ENCODE measurements at regions not wholly inside any gene's neighbourhood (a gene's known extent, or its start where the extent isn't known, plus 50 kb on each side); places are given as distances from the start of the nearest gene placed in this dataset.

DNA sequence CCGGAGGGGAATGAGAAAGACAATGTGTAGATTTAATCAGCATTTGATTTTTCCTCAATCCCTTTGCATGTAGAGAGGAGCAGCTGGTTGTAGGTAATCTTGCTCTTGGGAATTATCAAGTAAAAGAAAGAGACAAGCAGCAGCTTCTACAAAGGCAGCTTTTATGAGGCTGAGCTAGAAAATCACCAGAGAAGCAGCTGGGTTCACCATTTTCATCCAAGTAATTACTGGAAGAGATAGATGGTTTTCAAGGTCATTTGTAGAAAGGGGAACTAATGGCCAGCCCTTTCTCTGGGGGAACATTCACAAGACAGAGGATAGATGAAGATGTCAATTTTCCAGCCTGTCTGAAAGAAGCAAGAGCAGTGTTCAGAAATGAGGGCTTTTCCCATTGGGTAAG, 113.0 kb downstream of the RND3 start:
- no peak overlapping the region for H3K27ac ChIP-seq (ENCODE audit: insufficient read depth, low read length)
- no peak overlapping the region for H2AFZ ChIP-seq (ENCODE audit: low read length)
- H3K4me2 ChIP-seq (ENCODE audit: extremely low read depth, insufficient read depth, low read length): no peak overlapping the region
- H4K20me1 ChIP-seq (ENCODE audit: control insufficient read depth, extremely low read depth, insufficient read depth, low read length): no peaks in the 10 kb centered on the region
- H3K36me3 ChIP-seq (ENCODE audit: control insufficient read depth, insufficient read depth, low read length): no peaks in the 10 kb centered on the region
- no peaks in the 10 kb centered on the region for H3K27me3 ChIP-seq (ENCODE audit: control insufficient read depth, insufficient read depth, low read length)
- H3K9ac ChIP-seq (ENCODE audit: insufficient read depth, low read length): no peak overlapping the region
- no peaks in the 10 kb centered on the region for H3K9me3 ChIP-seq (ENCODE audit: control insufficient read depth, insufficient read depth, low read depth, low read length)
- H3K4me3 ChIP-seq (replicated peaks in 1 of 4; ENCODE audit: control extremely low read depth in 1 of 4, insufficient read depth in 1 of 4, low read depth in 3 of 4, low read length in 4 of 4): no peak overlapping the region
- no peaks in the 10 kb centered on the region for H3K4me1 ChIP-seq (ENCODE audit: control insufficient read depth, extremely low read depth, insufficient read depth, low read length)
- no peak for DNase-seq (ENCODE audit: low read depth in 2 of 2)
- H3K79me2 ChIP-seq (ENCODE audit: control insufficient read depth, insufficient read depth, low read length): no peaks in the 10 kb centered on the region
- TF ChIP-seq, protein P1, sequence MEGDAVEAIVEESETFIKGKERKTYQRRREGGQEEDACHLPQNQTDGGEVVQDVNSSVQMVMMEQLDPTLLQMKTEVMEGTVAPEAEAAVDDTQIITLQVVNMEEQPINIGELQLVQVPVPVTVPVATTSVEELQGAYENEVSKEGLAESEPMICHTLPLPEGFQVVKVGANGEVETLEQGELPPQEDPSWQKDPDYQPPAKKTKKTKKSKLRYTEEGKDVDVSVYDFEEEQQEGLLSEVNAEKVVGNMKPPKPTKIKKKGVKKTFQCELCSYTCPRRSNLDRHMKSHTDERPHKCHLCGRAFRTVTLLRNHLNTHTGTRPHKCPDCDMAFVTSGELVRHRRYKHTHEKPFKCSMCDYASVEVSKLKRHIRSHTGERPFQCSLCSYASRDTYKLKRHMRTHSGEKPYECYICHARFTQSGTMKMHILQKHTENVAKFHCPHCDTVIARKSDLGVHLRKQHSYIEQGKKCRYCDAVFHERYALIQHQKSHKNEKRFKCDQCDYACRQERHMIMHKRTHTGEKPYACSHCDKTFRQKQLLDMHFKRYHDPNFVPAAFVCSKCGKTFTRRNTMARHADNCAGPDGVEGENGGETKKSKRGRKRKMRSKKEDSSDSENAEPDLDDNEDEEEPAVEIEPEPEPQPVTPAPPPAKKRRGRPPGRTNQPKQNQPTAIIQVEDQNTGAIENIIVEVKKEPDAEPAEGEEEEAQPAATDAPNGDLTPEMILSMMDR (conservative IDR thresholded peaks at IDR 0.05 in 1 of 2, IDR thresholded peaks at IDR 0.05 in 1 of 2; ENCODE audit: low read depth in 1 of 2, low read length in 2 of 2): no peak
- TF ChIP-seq EZH2 (IDR thresholded peaks at IDR 0.05; ENCODE audit: low read length, missing control alignments): no peak

DNA sequence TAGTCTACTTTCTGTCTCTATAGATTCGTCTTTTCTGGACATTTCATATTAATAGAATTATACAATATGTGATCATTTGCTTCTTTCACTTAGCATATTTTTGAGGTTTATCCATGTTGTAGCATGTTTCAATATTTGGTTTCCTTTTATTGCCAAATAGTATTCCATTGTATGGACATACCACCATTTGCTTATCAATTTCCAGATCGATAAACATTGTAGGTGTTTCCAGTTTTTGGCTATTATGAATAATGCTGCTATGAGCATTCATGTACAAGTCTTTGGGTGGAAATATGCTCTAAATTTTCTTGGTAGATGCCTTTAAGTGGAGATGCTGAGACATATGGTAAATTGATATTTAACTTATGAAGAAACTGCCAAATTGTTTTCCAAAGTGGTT, 114.1 kb downstream of the RND3 start:
- no peak overlapping the region for H2AFZ ChIP-seq (ENCODE audit: low read length)
- H3K79me2 ChIP-seq (ENCODE audit: control insufficient read depth, insufficient read depth, low read length): no peaks in the 10 kb centered on the region
- H3K4me3 ChIP-seq (replicated peaks in 1 of 4; ENCODE audit: control extremely low read depth in 1 of 4, insufficient read depth in 1 of 4, low read depth in 3 of 4, low read length in 4 of 4): no peak overlapping the region
- H3K27ac ChIP-seq (ENCODE audit: insufficient read depth, low read length): no peak overlapping the region
- H3K9ac ChIP-seq (ENCODE audit: insufficient read depth, low read length): no peak overlapping the region
- no peaks in the 10 kb centered on the region for H4K20me1 ChIP-seq (ENCODE audit: control insufficient read depth, extremely low read depth, insufficient read depth, low read length)
- no peak for DNase-seq (ENCODE audit: low read depth in 2 of 2)
- TF ChIP-seq, protein P1 (conservative IDR thresholded peaks at IDR 0.05 in 1 of 2, IDR thresholded peaks at IDR 0.05 in 1 of 2; ENCODE audit: low read depth in 1 of 2, low read length in 2 of 2): no peak
- no peak for TF ChIP-seq EZH2 (IDR thresholded peaks at IDR 0.05; ENCODE audit: low read length, missing control alignments)
- no peaks in the 10 kb centered on the region for H3K27me3 ChIP-seq (ENCODE audit: control insufficient read depth, insufficient read depth, low read length)
- H3K4me2 ChIP-seq (ENCODE audit: extremely low read depth, insufficient read depth, low read length): no peak overlapping the region
- no peaks in the 10 kb centered on the region for H3K36me3 ChIP-seq (ENCODE audit: control insufficient read depth, insufficient read depth, low read length)
- H3K9me3 ChIP-seq (ENCODE audit: control insufficient read depth, insufficient read depth, low read depth, low read length): no peaks in the 10 kb centered on the region
- no peaks in the 10 kb centered on the region for H3K4me1 ChIP-seq (ENCODE audit: control insufficient read depth, extremely low read depth, insufficient read depth, low read length)

DNA sequence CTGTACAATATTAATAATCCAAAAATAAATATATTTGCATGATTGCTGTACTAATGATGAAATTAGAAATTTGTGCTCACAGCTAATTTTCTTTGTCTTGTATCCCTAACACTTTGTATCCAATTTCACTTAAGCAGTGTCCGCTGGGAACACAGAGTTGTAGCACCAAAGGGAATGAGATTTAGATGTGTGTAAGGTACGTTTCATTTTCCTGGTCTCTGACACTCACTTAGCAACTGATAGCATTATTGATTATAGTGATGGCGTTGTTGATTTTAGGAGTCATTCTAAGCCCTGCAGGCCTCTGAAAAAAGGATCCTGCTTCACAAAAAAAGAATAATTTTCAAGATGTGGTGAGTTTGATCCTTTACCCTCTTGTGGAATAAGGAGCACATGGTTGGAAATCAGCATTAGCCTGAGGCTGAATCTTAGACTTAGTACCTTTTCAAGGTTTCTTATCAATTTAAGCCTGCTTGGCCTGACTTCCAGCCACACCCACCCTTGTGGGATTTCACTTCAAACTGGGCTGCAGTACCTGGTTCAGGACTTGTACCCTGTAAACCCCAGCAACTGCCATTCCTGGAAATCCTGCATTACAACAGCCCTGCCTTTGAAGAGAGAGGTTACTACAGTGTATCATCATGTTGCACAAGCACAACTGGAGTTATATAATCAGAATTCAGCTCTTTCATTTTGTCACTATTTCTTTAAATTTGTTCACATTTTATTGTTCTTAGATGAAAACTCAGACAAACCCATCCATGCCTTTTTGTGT, 116.2 kb downstream of the RND3 start:
- Histone ChIP-seq H3K4me1 (ENCODE audit: control insufficient read depth, extremely low read depth, insufficient read depth, low read length) (no peaks in the 10 kb centered on the region), H2AFZ (ENCODE audit: low read length) (no peak overlapping the region), H3K79me2 (ENCODE audit: control insufficient read depth, insufficient read depth, low read length) (no peaks in the 10 kb centered on the region), H3K36me3 (ENCODE audit: control insufficient read depth, insufficient read depth, low read length) (no peaks in the 10 kb centered on the region), H3K9ac (ENCODE audit: insufficient read depth, low read length) (no peak overlapping the region), H3K4me2 (ENCODE audit: extremely low read depth, insufficient read depth, low read length) (no peak overlapping the region), H3K27me3 (ENCODE audit: control insufficient read depth, insufficient read depth, low read length) (no peaks in the 10 kb centered on the region), H3K27ac (ENCODE audit: insufficient read depth, low read length) (no peak overlapping the region), H3K9me3 (ENCODE audit: control insufficient read depth, insufficient read depth, low read depth, low read length) (no peaks in the 10 kb centered on the region), H4K20me1 (ENCODE audit: control insufficient read depth, extremely low read depth, insufficient read depth, low read length) (no peaks in the 10 kb centered on the region), H3K4me3 (replicated peaks in 1 of 4; ENCODE audit: control extremely low read depth in 1 of 4, insufficient read depth in 1 of 4, low read depth in 3 of 4, low read length in 4 of 4) (no peak overlapping the region)
- no peak for DNase-seq (ENCODE audit: low read depth in 2 of 2)
- TF ChIP-seq, protein P1 (conservative IDR thresholded peaks at IDR 0.05 in 1 of 2, IDR thresholded peaks at IDR 0.05 in 1 of 2; ENCODE audit: low read depth in 1 of 2, low read length in 2 of 2): no peak
- TF ChIP-seq EZH2 (IDR thresholded peaks at IDR 0.05; ENCODE audit: low read length, missing control alignments): no peak

Measured in fibroblast of lung (primary cell).